ENCODE measurements at regions not wholly inside any gene's neighbourhood (a gene's known extent, or its start where the extent isn't known, plus 50 kb on each side); places are given as distances from the start of the nearest gene placed in this dataset.
"Not testable (repeated sequence)": the region's sequence is repeated elsewhere in the genome, so short reads cannot be mapped to it uniquely, and the experiment has no call there.

DNA sequence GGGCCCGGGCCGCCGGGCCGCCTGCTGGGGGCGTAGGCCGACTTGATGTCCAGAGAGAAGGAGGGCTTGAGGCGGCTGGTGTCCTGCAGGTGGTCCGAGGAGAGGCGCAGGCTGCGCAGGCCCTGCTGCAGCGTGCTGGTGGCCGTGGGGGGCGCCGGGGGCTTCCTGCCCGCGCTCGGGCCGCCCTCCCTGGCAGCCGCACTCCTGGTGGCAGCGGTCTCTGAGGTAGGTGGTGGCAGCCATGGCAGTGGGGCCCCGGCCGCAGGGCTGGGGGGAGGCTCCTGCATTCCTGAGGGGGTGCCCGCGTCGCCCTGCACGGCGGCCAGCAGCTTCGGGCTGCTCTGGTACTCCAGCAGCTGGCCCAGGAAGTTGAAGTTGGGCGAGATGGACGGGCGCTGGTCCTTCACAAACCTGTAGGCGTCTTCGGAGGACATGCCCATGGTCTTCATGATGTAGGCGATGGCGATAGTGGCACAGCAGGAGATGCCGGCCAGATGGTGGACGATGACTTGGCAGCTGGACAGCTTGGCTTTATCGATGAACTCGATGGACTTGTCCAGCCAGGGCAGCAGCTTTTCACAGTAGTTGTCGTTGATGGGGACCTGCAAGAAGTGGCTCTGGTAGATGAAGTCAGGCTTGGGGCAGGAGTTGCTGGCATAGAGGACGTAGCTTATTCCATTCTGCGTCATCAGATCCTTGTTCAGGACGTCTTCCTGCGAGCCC, 136.1 kb upstream of the PTPN20 start:
- not testable (repeated sequence) for H3K79me2 ChIP-seq (ENCODE audit: control insufficient read depth, insufficient read depth, low read length); H3K27me3 ChIP-seq (ENCODE audit: insufficient read depth, low read length, poor library complexity); H3K4me1 ChIP-seq (ENCODE audit: control insufficient read depth, low read depth, low read length); H2BK5ac ChIP-seq (ENCODE audit: low read length); H4K8ac ChIP-seq (ENCODE audit: low read depth, low read length); DNase-seq; H3K4me2 ChIP-seq (ENCODE audit: low read length); H3K56ac ChIP-seq (ENCODE audit: low read length); H2BK15ac ChIP-seq (replicated peaks; ENCODE audit: low read depth); H3K79me1 ChIP-seq (ENCODE audit: low read length); H3K4ac ChIP-seq (ENCODE audit: low read depth, low read length); H3K9ac ChIP-seq (ENCODE audit: low read length); H2AK5ac ChIP-seq (ENCODE audit: low read length); H3K36me3 ChIP-seq (ENCODE audit: control insufficient read depth, insufficient read depth, low read length); H3K27ac ChIP-seq (ENCODE audit: low read depth, low read length); H2BK120ac ChIP-seq (ENCODE audit: low read depth, low read length); H3K18ac ChIP-seq (ENCODE audit: low read length); H3K23ac ChIP-seq (ENCODE audit: low read length); H4K5ac ChIP-seq (ENCODE audit: low read length); H3K4me3 ChIP-seq (ENCODE audit: low read length)
- no CpG with 5 or more reads among the region's 44 CpGs for WGBS (ENCODE audit: extremely low coverage, insufficient coverage, low lambda C conversion rate)

DNA sequence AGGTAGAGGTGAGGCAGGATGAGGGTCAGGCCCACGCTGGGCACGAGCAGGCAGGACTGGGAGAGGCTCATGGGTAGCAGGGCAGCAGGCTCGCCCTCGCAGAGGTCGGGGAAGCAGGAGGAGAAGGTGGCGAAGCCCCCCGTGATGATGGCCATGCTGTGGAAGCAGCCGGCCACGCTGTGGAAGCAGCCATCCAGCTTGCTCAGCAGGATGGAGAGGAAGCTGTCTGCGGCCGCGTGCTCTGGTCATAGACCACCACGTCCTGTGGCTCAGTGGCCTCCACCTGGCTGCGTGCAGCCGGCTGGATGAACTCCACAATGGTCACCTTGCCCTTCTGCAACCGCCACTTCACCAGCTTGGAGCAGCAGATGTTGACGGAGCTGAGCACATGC, 135.6 kb upstream of the PTPN20 start:
- not testable (repeated sequence) for H3K4me1 ChIP-seq (ENCODE audit: control insufficient read depth, low read depth, low read length); H3K36me3 ChIP-seq (ENCODE audit: control insufficient read depth, insufficient read depth, low read length); H3K27me3 ChIP-seq (ENCODE audit: insufficient read depth, low read length, poor library complexity); H3K79me1 ChIP-seq (ENCODE audit: low read length); H3K23ac ChIP-seq (ENCODE audit: low read length); H4K5ac ChIP-seq (ENCODE audit: low read length); DNase-seq; H3K4me3 ChIP-seq (ENCODE audit: low read length); H2BK120ac ChIP-seq (ENCODE audit: low read depth, low read length); H3K9ac ChIP-seq (ENCODE audit: low read length); H2AK5ac ChIP-seq (ENCODE audit: low read length); H3K56ac ChIP-seq (ENCODE audit: low read length); H3K4me2 ChIP-seq (ENCODE audit: low read length); H4K8ac ChIP-seq (ENCODE audit: low read depth, low read length); H2BK5ac ChIP-seq (ENCODE audit: low read length); H3K18ac ChIP-seq (ENCODE audit: low read length); H3K27ac ChIP-seq (ENCODE audit: low read depth, low read length); H2BK15ac ChIP-seq (replicated peaks; ENCODE audit: low read depth); H3K79me2 ChIP-seq (ENCODE audit: control insufficient read depth, insufficient read depth, low read length); H3K4ac ChIP-seq (ENCODE audit: low read depth, low read length)
- no CpG with 5 or more reads among the region's 17 CpGs for whole genome bisulfite sequencing (ENCODE audit: extremely low coverage, insufficient coverage, low lambda C conversion rate)

DNA sequence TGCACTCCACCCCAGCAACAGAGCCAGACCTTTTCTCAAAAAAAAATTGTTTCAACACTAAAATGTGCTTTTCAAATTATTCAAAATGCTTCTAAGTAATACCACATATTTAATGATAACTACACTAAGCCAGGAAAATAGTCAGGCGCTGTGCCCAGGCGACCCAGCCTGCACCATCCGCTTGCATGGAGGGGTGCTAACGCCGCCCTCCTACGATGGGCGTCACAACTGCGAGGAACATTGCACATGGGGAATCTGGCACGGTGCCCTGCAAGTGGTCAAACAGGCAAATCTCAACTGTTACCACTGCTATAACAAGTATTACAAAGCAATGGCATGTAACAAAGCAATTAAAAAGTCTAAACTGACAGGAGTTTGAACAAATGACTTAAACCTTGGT, 131.7 kb upstream of the PTPN20 start:
- not testable (repeated sequence) for H3K4me3 ChIP-seq (ENCODE audit: low read length); H3K18ac ChIP-seq (ENCODE audit: low read length); H4K8ac ChIP-seq (ENCODE audit: low read depth, low read length); H2BK120ac ChIP-seq (ENCODE audit: low read depth, low read length); H2BK5ac ChIP-seq (ENCODE audit: low read length); H3K27ac ChIP-seq (ENCODE audit: low read depth, low read length); H3K79me1 ChIP-seq (ENCODE audit: low read length); DNase-seq; H3K23ac ChIP-seq (ENCODE audit: low read length); H3K4ac ChIP-seq (ENCODE audit: low read depth, low read length); H3K9ac ChIP-seq (ENCODE audit: low read length); H3K79me2 ChIP-seq (ENCODE audit: control insufficient read depth, insufficient read depth, low read length); H2BK15ac ChIP-seq (replicated peaks; ENCODE audit: low read depth); H4K5ac ChIP-seq (ENCODE audit: low read length); H2AK5ac ChIP-seq (ENCODE audit: low read length); H3K4me1 ChIP-seq (ENCODE audit: control insufficient read depth, low read depth, low read length); H3K56ac ChIP-seq (ENCODE audit: low read length); H3K36me3 ChIP-seq (ENCODE audit: control insufficient read depth, insufficient read depth, low read length); H3K4me2 ChIP-seq (ENCODE audit: low read length); H3K27me3 ChIP-seq (ENCODE audit: insufficient read depth, low read length, poor library complexity)
- no CpG with 5 or more reads among the region's 9 CpGs for WGBS (ENCODE audit: extremely low coverage, insufficient coverage, low lambda C conversion rate)

DNA sequence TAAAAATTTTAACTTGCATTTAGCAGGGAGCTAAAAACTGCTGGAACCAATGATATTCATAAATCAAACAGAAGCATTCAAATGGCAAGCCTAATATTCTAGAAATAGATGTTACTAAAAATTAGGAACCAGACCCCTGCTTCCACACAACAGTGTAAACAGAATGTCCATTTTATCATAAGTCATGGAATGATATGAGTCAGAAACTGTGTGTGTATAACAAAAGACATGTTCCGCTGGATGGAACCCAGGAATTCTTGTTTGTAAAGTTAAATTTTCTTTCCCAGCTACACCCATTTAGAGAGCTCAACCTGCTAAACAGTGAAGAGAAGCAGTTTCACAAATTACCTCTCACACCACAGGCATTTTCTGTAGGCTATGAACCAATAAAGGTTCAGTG, 131.1 kb upstream of the PTPN20 start:
- DNase-seq; H3K27me3 ChIP-seq (ENCODE audit: insufficient read depth, low read length, poor library complexity); H2BK120ac ChIP-seq (ENCODE audit: low read depth, low read length); H4K8ac ChIP-seq (ENCODE audit: low read depth, low read length); H3K23ac ChIP-seq (ENCODE audit: low read length); H3K9ac ChIP-seq (ENCODE audit: low read length); H3K56ac ChIP-seq (ENCODE audit: low read length); H3K18ac ChIP-seq (ENCODE audit: low read length); H2AK5ac ChIP-seq (ENCODE audit: low read length); H3K27ac ChIP-seq (ENCODE audit: low read depth, low read length); H3K4ac ChIP-seq (ENCODE audit: low read depth, low read length); H3K4me1 ChIP-seq (ENCODE audit: control insufficient read depth, low read depth, low read length); H2BK5ac ChIP-seq (ENCODE audit: low read length); H3K79me1 ChIP-seq (ENCODE audit: low read length); H3K36me3 ChIP-seq (ENCODE audit: control insufficient read depth, insufficient read depth, low read length); H4K5ac ChIP-seq (ENCODE audit: low read length); H3K4me3 ChIP-seq (ENCODE audit: low read length); H3K4me2 ChIP-seq (ENCODE audit: low read length); H2BK15ac ChIP-seq (replicated peaks; ENCODE audit: low read depth); H3K79me2 ChIP-seq (ENCODE audit: control insufficient read depth, insufficient read depth, low read length): not testable (repeated sequence)
- WGBS (ENCODE audit: extremely low coverage, insufficient coverage, low lambda C conversion rate): no CpG with 5 or more reads among the region's 1 CpG

DNA sequence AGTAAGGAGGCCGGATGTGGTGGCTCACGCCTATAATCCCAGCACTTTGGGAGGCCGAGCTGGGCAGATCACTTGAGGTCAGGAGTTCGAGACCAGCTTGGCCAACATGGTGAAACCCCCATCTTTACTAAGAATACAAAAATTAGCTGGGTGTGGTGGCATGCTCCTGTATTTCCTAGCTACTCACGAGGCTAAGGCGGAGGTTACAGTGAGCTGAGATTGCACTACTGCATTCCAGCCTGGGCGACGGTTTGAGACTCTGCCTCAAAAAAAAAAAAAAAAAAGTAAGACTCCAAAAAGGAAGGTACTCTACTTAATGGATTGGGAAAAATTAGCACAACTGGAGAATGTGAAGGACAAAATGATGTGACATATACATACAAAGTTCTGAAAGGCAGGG, 130.2 kb upstream of the PTPN20 start:
- not testable (repeated sequence) for H2BK5ac ChIP-seq (ENCODE audit: low read length); H3K27ac ChIP-seq (ENCODE audit: low read depth, low read length); H3K79me1 ChIP-seq (ENCODE audit: low read length); H3K18ac ChIP-seq (ENCODE audit: low read length); H3K9ac ChIP-seq (ENCODE audit: low read length); H3K79me2 ChIP-seq (ENCODE audit: control insufficient read depth, insufficient read depth, low read length); H3K4me1 ChIP-seq (ENCODE audit: control insufficient read depth, low read depth, low read length); H3K23ac ChIP-seq (ENCODE audit: low read length); H3K27me3 ChIP-seq (ENCODE audit: insufficient read depth, low read length, poor library complexity); H4K5ac ChIP-seq (ENCODE audit: low read length); DNase-seq; H3K4me2 ChIP-seq (ENCODE audit: low read length); H3K56ac ChIP-seq (ENCODE audit: low read length); H2BK120ac ChIP-seq (ENCODE audit: low read depth, low read length); H3K4ac ChIP-seq (ENCODE audit: low read depth, low read length); H2BK15ac ChIP-seq (replicated peaks; ENCODE audit: low read depth); H4K8ac ChIP-seq (ENCODE audit: low read depth, low read length); H2AK5ac ChIP-seq (ENCODE audit: low read length); H3K36me3 ChIP-seq (ENCODE audit: control insufficient read depth, insufficient read depth, low read length); H3K4me3 ChIP-seq (ENCODE audit: low read length)
- WGBS (ENCODE audit: extremely low coverage, insufficient coverage, low lambda C conversion rate): no CpG with 5 or more reads among the region's 8 CpGs
